Lower leg skin (tissue), 4 donors: ENCODE measurements at regions not wholly inside any gene's neighbourhood (a gene's known extent, or its start where the extent isn't known, plus 50 kb on each side); places are given as distances from the start of the nearest gene placed in this dataset.

Experiments used
- DNase-seq, 2 donors: peaks; one replicate each; pipeline ENCODE4 v3.0.0-alpha.2; 2019; ENCODE audit warnings: low spot score in 2 of 2
- H3K4me3 ChIP-seq: fragments of 200-600 bp; sonication (generic); 2 replicates; pipeline ENCODE4 v1.5.1; 2017; ENCODE audit warnings: mild to moderate bottlenecking, low read depth; ENCODE audit not compliant: poor library complexity, severe bottlenecking
- POLR2A ChIP-seq, 2 donors: fragments of 450-650 bp; IDR thresholded peaks; one replicate each; pipeline ENCODE4 v1.6.1; 2016 to 2017; ENCODE audit warnings: antibody characterized with exemption in 2 of 2, mild to moderate bottlenecking in 1 of 2, moderate library complexity in 1 of 2
- WGBS, 2 donors: methylation state at CpG; one replicate each; pipeline ENCODE4 v1.1.5; 2018; 5-methylcytosine and 5-hydroxymethylcytosine counted together
- intact Hi-C: fragments of 100-400 bp; cut with DNase I; formaldehyde crosslinking; loops from one replicate; pipeline ENCODE4 v1.15.0; 2023; ENCODE audit warnings: low total_unique reads
- TF ChIP-seq, protein P1 (sequence below), 3 donors: fragments of 450-650 bp; IDR thresholded peaks; one replicate each; pipeline ENCODE4 v1.5.1; 2016; ENCODE audit warnings: antibody characterized with exemption in 3 of 3, mild to moderate bottlenecking in 3 of 3, moderate library complexity in 2 of 3

DNA sequence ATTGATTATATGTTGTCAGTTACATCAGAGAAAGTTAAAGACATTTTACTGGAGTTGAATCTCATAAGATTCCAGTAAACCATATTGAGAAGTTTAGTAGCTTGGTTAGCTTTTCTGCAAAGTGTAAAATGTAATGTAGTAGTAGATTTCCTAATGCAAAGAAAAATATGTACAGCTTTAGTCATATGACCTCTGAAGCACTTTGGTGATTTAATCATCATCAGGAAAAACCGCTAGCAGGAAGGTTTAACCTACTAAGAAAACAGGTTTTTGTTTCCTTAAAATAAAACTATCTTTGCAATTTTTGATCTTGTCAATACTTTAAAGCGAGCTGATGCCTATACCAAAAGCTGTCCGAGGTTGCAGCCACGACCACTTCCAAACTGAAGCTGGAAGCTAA is 364.6 kb upstream of the ZNF385D start:
- 81 to 86% methylated on average over 4 of the region's 4 CpGs for WGBS, 2 donors
- TF ChIP-seq, protein P1, sequence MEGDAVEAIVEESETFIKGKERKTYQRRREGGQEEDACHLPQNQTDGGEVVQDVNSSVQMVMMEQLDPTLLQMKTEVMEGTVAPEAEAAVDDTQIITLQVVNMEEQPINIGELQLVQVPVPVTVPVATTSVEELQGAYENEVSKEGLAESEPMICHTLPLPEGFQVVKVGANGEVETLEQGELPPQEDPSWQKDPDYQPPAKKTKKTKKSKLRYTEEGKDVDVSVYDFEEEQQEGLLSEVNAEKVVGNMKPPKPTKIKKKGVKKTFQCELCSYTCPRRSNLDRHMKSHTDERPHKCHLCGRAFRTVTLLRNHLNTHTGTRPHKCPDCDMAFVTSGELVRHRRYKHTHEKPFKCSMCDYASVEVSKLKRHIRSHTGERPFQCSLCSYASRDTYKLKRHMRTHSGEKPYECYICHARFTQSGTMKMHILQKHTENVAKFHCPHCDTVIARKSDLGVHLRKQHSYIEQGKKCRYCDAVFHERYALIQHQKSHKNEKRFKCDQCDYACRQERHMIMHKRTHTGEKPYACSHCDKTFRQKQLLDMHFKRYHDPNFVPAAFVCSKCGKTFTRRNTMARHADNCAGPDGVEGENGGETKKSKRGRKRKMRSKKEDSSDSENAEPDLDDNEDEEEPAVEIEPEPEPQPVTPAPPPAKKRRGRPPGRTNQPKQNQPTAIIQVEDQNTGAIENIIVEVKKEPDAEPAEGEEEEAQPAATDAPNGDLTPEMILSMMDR (IDR thresholded peaks at IDR 0.05): no peak
- no peak for TF ChIP-seq POLR2A (IDR thresholded peaks at IDR 0.05)
- no peak for DNase-seq
- intact Hi-C loops: no loop called here
- H3K4me3 ChIP-seq: no peak overlapping the region

DNA sequence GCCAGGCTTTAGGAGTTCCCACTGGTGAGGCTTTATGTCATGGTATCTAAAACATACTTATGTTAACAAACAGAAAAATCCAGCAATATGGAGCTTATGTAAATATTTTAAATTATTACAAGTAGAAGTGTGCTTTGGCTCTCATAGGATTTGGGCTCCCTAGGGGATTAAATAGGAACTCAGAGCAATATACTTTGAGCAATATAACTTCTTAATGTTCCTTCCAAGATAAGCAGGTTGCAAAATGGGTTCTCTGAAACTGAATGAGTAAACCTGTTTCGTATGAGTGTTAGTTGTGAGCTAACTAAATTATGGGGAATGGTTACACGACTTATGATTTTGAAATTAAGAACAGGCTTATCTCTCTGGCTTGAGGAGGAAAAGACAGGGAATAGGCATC is 366.1 kb upstream of the ZNF385D start:
- TF ChIP-seq POLR2A (IDR thresholded peaks at IDR 0.05): no peak
- TF ChIP-seq, protein P1 (IDR thresholded peaks at IDR 0.05): no peak
- 79 to 83% methylated on average over 2 of the region's 2 CpGs for WGBS, 2 donors
- intact Hi-C loops: no loop called here
- H3K4me3 ChIP-seq: no peak overlapping the region
- DNase-seq: no peak

DNA sequence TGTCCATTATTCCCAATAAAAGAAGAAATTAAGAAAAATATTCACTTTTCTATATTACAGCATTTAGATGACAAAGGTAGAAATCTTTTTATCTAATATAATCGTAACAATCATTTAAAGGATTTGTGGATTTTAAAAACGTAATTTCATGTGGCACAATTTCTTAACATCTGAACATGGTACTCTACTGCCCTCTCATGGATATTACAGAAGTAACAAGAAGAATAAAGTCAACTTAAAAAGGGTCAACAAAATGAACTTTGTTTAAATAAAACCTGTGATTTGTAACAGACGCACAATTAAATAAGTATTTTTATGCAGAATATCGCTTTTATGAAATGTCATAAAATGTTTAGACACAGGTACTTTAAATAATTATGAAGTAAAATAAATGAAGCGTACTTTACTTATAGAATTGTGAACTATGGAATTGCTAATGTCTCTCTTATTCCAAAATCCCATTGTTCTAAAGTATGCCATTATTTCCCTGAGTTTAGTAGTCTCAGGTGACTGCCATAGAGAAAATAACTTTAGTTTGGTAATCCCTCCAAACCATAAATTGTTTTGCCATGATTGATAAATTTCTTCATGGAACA is 366.8 kb upstream of the ZNF385D start:
- WGBS, 2 donors: 25 to 32% methylated on average over 5 of the region's 5 CpGs
- intact Hi-C loops: no loop called here
- no peak overlapping the region for H3K4me3 ChIP-seq
- DNase-seq: no peak
- TF ChIP-seq, protein P1 (IDR thresholded peaks at IDR 0.05): no peak
- TF ChIP-seq POLR2A (IDR thresholded peaks at IDR 0.05): no peak

DNA sequence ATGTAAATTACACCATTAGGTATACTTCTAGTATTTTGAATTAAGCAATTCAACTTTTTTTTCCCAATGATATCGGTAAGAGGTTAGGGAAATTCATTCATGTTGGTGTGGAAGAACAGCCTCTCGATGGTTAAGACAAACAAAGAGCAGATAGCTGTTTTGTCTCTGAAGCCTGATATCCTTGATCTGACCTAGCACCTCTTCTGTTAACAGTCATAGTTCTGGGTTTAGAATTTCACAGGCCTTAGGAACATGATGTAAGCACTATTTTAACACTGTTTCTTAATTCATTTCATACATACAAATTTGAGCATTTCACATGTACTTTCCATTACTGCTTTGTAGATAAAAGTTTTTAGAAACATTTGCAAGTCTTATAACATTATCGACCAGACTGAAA is 367.5 kb upstream of the ZNF385D start:
- no peak overlapping the region for H3K4me3 ChIP-seq
- WGBS, 2 donors: 51 to 84% methylated on average over 3 of the region's 3 CpGs
- TF ChIP-seq, protein P1 (IDR thresholded peaks at IDR 0.05): no peak
- TF ChIP-seq POLR2A (IDR thresholded peaks at IDR 0.05): no peak
- DNase-seq: no peak
- intact Hi-C loops: no loop called here

DNA sequence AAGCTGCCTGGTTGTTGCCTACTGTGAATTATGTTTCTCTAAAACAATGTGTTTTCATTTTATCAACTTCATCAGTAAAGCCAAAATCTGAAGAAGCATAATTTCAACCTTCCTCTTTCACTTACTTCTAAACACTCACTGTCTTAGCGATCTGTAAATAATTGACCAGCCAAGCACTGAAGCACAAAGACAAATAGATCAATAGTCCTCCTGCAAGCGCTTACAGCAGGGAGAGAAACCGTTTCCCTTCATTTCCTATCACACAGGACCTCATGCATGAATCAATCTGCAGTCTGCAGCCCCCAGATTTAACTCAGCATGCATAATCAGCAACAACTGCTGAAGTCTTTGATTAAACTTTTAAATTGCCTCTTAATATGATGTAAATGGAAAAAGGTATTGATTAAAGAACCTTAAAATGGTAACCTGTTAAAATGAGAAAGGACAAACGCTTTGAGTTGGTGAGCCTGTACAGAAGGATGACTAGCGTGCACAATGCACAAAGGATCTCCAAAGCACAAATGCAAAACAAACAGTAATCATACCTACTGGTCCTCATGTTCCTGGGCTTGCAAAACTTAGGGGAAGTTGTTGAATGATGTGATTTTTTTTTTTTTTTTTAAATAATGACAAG is 370.2 kb upstream of the ZNF385D start:
- no peak for DNase-seq
- H3K4me3 ChIP-seq: no peak overlapping the region
- no peak for TF ChIP-seq POLR2A (IDR thresholded peaks at IDR 0.05)
- TF ChIP-seq, protein P1 (IDR thresholded peaks at IDR 0.05): no peak
- intact Hi-C loops: no loop called here
- WGBS, 2 donors: 70 to 73% methylated on average over 5 of the region's 5 CpGs

DNA sequence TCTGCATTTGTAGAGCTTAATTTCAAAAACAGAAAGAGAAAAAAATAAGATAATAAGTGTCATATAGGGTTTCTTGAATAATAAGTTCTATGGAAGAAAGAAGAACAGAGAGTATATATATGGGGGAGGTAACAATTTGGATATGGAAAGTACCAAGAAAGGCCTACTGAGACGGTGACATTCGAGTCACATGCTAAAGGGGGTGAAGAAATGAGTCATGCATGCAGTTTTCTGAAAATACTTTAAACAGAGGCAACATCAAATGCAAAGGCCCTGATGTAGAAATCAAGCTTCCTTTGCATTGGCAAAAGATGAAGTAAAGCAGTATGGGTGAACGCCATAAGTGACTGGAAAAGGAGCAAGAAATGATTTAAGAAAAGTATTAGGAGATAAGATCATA is 371.6 kb upstream of the ZNF385D start:
- WGBS, 2 donors: 66 to 70% methylated on average over 3 of the region's 3 CpGs
- TF ChIP-seq, protein P1 (IDR thresholded peaks at IDR 0.05): no peak
- TF ChIP-seq POLR2A (IDR thresholded peaks at IDR 0.05): no peak
- DNase-seq: no peak
- H3K4me3 ChIP-seq: no peak overlapping the region
- intact Hi-C loops: no loop called here
